Liver (tissue), 3 donors: ENCODE measurements at regions not wholly inside any gene's neighbourhood (a gene's known extent, or its start where the extent isn't known, plus 50 kb on each side); places are given as distances from the start of the nearest gene placed in this dataset.

Experiments
- EGR1 ChIP-seq, 2 donors: IDR thresholded peaks; 2 replicates each; pipeline ENCODE4 v1.6.1; 2016 to 2018; ENCODE audit warnings: antibody characterized with exemption in 2 of 2, low read depth in 2 of 2
- FOXA1 ChIP-seq: IDR thresholded peaks from 2 replicates; pipeline ENCODE4 v1.6.1; 2016; ENCODE audit warnings: antibody characterized with exemption
- GABPA ChIP-seq, 2 donors: IDR thresholded peaks in 1 of 2; conservative IDR thresholded peaks in 1 of 2; 2 replicates each; pipeline ENCODE4 v1.6.1; 2016; ENCODE audit warnings: antibody characterized with exemption in 2 of 2, mild to moderate bottlenecking in 1 of 2, moderate library complexity in 1 of 2
- JUND ChIP-seq, 2 donors: IDR thresholded peaks; 2 replicates each; pipeline ENCODE4 v1.6.1; 2016; ENCODE audit warnings: antibody characterized with exemption in 2 of 2
- MAX ChIP-seq: IDR thresholded peaks from 2 replicates; pipeline ENCODE4 v1.6.1; 2016; ENCODE audit warnings: antibody characterized with exemption
- RAD21 ChIP-seq, 2 donors: IDR thresholded peaks; 2 replicates each; pipeline ENCODE4 v1.6.1; 2016; ENCODE audit warnings: antibody characterized with exemption in 2 of 2, mild to moderate bottlenecking in 2 of 2
- REST ChIP-seq: IDR thresholded peaks from 2 replicates; pipeline ENCODE4 v1.6.1; 2016; ENCODE audit warnings: antibody characterized with exemption, mild to moderate bottlenecking
- SP1 ChIP-seq: IDR thresholded peaks from 2 replicates; pipeline ENCODE4 v1.6.1; 2018; ENCODE audit warnings: antibody characterized with exemption, mild to moderate bottlenecking
- TAF1 ChIP-seq: conservative IDR thresholded peaks from 2 replicates; pipeline ENCODE4 v1.6.1; 2016; ENCODE audit warnings: antibody characterized with exemption, mild to moderate bottlenecking
- YY1 ChIP-seq: IDR thresholded peaks from 2 replicates; pipeline ENCODE4 v1.6.1; 2016; ENCODE audit warnings: antibody characterized with exemption, mild to moderate bottlenecking
- ZBTB33 ChIP-seq: IDR thresholded peaks from 2 replicates; pipeline ENCODE4 v1.6.1; 2016; ENCODE audit warnings: antibody characterized with exemption
- TF ChIP-seq, protein P1 (sequence below): fragments of 150-350 bp; IDR thresholded peaks from 2 replicates; pipeline ENCODE4 v1.5.1; 2017; ENCODE audit warnings: improper control_type of control experiment, low read depth, low read length; ENCODE audit not compliant: missing input control
- TF ChIP-seq, protein P2 (sequence below): IDR thresholded peaks from 2 replicates; pipeline ENCODE4 v1.6.1; 2016; ENCODE audit warnings: antibody characterized with exemption
- donor health status: healthy.
- donor health status: healthy.

DNA sequence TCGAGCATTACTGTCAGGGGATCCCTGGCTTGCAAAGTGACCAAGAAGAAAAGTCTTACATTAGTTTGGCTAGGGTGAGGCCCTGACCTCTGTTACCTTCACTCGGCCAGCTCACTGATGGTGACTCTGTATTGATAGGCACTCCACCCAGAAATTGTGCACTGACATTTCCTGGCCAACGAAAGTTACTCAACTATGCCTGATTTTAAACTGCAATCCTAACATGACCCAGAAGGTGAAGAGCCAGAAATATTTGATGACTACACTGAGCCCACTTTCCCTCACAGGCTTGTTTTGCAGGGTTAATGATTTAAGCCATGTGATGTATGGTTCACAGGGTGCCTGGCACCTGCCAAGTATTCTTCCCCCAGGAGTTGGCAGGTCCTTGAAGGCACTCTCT is 208.2 kb upstream of the MAF start:
- TF ChIP-seq ZBTB33, result no peak
- TF ChIP-seq, protein P1, sequence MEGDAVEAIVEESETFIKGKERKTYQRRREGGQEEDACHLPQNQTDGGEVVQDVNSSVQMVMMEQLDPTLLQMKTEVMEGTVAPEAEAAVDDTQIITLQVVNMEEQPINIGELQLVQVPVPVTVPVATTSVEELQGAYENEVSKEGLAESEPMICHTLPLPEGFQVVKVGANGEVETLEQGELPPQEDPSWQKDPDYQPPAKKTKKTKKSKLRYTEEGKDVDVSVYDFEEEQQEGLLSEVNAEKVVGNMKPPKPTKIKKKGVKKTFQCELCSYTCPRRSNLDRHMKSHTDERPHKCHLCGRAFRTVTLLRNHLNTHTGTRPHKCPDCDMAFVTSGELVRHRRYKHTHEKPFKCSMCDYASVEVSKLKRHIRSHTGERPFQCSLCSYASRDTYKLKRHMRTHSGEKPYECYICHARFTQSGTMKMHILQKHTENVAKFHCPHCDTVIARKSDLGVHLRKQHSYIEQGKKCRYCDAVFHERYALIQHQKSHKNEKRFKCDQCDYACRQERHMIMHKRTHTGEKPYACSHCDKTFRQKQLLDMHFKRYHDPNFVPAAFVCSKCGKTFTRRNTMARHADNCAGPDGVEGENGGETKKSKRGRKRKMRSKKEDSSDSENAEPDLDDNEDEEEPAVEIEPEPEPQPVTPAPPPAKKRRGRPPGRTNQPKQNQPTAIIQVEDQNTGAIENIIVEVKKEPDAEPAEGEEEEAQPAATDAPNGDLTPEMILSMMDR, result no peak
- no peak for TF ChIP-seq SP1
- no peak for TF ChIP-seq REST
- no peak for TF ChIP-seq EGR1 (IDR thresholded peaks at IDR 0.05; ENCODE audit: low read depth in 2 of 2)
- no peak for TF ChIP-seq YY1
- TF ChIP-seq, protein P2, sequence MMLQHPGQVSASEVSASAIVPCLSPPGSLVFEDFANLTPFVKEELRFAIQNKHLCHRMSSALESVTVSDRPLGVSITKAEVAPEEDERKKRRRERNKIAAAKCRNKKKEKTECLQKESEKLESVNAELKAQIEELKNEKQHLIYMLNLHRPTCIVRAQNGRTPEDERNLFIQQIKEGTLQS, result no peak
- no peak for TF ChIP-seq GABPA (IDR thresholded peaks at IDR 0.05 in 1 of 2, conservative IDR thresholded peaks at IDR 0.05 in 1 of 2)
- TF ChIP-seq JUND (IDR thresholded peaks at IDR 0.05), result no peak
- no peak for TF ChIP-seq MAX
- no peak for TF ChIP-seq FOXA1
- TF ChIP-seq TAF1, result no peak
- TF ChIP-seq RAD21 (IDR thresholded peaks at IDR 0.05), result peak in 1 of 2 donors; percentile 14
